Fibroblast of skin of right quadriceps (primary cell): ENCODE measurements at regions not wholly inside any gene's neighbourhood (a gene's known extent, or its start where the extent isn't known, plus 50 kb on each side); places are given as distances from the start of the nearest gene placed in this dataset.
A peak's percentile ranks its signal among the peaks of the same experiment; 100 is the strongest.

ENCODE experiments used
- DNase-seq: peaks from one replicate; pipeline ENCODE4 v3.0.0-alpha.2; 2013

DNA sequence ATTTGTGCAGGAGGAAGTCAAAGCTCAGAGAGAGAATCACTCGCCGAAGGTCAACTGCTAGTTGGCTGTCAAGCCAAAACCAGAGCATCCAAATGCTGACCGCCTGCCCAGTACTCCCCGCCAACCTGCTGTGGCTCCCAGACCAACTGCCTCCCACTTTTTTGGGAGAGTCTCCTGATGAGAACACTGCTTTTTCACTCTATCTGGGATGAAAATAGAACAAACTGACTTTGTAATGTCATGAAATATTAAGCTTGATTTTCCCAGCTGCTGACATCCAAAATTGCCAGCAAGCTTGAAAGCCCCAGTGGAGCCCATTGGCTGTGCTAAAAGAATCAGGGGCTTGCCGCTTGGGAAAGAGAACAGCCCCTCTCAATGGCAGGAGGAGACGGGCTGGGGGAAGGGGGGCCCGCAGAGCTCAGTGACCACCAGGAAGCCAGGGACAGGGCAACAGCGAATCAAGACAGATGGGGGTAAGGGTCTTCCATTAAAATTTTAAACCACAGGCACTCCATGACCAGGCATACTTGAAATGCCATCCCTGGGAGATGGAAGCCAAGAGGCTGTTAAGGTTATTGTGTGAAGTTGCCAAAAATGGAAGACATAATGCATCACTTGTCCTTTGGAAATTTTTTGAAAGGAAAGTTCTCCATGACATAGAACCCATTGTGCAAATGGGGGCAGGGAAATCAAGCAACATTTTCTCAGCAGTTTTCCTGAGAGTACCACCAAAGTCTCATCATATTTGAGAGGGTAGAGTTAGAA is 125.7 kb upstream of the CDH5 start:
- DNase-seq, result peak; percentile 36

DNA sequence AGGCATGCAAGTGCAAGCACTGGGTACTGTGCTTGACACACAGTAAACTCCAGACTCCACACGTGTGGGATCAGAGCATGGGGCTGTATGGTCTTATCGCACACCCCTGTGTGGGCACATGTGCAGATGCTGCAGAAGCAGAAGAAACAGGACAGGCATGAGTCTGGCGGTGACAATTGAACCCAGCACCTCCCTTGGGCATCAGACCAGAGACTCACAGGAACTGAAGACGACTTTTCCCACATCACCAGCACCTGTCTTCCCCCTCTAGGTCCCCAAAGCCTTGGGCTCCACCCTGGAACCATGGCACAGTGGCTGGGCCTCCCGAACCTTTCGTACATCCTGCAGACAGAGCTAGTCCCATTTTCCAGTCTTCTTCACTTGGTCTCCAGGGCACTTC is 126.4 kb upstream of the CDH5 start:
- no peak for DNase-seq

DNA sequence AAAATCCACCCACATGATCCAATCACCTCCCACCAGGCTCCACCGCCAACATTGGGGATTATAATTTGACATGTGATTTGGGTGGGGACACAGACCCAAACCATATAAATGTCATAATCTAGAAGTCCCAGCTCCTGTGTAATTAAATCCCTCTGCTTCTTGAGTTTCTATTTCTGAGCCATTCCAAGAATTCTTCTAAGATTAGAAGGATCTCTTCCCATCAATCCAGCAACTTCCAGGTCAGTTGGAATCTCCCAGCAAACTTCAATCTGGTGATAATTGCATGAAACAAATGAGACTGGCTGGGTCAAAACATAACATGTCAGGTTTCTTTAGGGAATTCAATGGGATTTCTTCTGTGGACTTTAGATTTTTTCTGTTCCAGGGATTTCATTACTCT is 127.8 kb upstream of the CDH5 start:
- DNase-seq, result peak; percentile 49

DNA sequence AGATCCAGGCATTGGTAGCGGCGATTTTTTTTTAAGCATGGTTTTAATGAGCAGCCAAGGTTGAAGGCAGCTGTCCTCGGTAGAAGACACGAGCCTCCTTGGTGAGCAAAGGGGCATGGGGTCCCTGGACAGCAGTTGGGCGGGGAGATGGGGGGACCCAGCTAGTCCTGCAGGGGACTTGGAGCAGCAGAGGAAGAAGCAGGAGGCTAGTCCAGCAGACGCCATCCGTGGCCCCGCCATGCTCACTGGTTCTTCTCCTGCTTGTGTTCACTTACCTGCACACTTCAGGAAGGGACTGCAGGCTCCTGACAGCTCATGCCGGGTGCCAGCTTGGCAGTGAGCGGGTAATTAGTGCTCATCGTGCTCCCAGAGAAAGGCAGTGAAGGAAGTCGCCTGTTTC is 130.2 kb upstream of the CDH5 start:
- no peak for DNase-seq

DNA sequence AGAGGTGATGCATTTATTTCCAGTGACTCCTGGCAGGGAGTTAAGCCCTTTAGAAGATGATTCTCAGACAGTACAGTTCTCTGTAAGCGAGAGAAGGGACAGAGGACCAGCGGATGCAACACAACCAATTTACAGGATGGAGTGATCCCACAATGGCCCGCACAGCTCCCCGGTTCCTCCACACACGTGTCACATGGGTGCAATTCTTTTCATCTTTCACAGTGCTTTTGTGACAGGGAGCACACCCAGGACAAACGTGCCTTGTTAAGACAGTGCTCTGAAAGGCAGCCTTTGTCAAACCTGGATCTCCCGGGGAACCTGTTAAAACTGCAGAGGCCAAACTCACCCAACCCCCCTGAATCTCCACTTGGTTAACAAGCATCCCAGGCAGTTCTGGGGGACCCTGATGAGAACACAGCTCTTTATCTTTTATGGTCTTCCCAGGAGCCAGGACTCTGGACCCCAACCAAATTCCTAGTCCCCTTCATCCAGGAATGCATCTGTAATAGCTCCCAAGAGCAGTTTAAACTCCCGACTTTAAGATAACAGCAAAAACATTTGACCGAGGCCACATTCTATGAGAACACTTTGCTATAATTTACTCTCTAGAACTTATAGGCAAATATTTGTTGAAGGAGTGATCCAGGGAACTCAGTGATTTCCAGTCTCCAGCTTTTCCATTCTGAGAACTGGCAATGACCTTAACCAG is 134.9 kb upstream of the CDH5 start:
- DNase-seq, result no peak

DNA sequence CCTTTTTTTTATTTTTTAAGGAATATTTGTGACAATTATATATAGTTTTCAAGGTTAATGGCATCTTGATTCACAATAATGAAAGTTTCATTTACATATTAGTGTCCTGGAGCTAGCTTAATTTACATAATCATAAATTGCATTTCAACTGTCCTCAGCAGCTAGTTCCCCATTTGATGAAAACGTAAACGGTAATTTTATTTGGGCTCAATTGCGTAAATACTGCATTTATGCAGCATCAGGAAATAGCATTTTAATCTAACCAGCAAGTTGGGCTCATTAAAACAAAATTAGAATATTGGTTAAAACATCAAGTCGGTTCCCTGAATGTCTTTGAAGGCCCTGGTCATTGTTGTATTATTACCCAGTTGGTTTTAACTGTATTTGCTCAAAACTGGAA is 136.8 kb upstream of the CDH5 start:
- no peak for DNase-seq

DNA sequence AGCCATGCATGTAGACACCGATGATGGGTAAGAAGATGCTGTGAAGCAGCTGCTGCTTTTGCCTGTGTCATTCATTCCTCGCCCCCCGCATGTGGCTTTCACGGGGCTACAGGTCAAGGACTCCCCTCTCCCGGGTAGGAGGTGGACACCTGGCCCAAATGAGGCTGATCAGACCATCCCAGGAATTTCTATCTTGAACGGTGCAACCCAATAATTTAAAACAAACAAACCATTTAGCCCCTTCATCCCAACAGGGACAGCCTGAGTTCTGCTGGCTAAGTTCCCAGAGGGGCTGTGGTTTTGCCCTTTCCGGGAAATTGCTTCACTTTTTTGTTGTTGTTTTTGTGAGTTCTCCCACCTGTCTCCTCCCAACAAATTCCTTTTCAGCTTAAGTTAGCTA is 137.7 kb upstream of the CDH5 start:
- DNase-seq, result peak; percentile 68

DNA sequence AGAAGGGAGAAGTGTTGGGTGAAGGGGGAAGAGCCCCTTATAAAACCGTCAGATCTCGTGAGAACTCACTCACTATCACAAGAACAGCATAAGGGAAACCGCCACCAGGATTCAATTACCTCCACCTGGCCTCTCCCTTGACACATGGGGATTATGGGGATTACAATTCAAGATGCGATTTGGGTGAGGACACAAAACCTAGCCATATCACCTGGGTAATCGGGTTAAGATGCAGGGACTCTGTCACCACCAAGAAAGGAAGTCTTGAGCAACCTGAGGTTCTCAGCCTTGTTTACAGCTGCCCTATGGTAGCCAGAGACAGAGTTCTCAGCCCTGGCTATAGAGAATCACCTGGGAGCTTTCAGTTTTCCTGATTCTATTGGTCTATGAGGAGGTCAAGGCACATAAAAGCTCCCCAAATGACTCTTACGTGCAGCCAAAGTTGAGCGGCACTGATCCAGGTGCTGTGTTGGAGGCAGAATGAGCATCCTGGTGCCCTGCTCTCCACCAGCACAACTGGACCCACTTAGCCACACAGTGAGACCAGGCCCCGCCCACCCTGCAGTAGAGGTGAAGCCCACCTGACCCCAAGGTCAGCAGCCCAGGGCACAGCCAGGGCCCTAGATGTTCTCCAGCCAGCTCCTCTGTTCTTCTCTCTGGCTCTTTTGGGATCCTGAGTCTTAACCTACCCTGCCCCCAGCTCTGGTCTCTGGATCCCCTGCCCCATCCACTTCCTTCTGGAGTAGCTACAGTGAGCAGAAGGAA is 138.5 kb upstream of the CDH5 start:
- no peak for DNase-seq

DNA sequence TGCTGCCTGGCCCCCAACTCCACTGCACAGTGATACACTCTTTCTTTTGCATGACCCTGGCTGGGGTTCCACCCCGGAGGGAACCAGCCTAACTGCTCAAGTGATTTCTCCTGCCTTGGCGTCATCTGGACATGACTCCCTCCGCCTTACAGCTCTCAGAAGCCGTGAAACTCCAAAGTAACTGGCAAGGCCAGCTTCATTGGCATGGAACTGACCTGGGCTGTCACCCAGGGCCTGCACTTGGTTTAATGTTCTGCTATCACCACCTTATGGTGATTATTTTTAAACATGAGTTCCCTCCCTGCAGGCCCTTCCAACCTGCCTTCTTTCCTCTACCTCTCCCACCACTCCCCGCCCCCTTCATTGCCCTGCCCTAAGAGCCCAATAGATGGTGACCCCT is 139.7 kb upstream of the CDH5 start:
- DNase-seq, result no peak

DNA sequence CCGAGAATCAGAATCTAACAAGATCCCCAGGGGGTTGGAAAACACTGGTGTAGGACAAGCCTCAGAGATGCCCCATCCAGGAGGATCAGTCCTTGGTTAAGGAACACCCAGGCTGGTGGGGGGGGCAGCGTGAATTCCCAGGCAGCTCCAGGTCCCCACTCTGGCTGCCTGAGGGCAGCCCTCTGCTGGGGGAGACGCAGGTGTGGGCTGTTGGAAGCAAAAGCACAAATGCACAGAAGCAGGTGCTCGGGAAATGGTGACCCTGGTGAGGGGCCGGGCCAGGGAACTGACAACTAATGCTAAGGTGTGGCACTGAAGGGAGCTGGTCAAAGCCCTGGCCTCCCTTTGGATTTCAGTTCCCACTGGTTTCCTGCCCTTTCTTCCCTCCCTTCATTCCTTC is 140.8 kb upstream of the CDH5 start:
- DNase-seq, result no peak

DNA sequence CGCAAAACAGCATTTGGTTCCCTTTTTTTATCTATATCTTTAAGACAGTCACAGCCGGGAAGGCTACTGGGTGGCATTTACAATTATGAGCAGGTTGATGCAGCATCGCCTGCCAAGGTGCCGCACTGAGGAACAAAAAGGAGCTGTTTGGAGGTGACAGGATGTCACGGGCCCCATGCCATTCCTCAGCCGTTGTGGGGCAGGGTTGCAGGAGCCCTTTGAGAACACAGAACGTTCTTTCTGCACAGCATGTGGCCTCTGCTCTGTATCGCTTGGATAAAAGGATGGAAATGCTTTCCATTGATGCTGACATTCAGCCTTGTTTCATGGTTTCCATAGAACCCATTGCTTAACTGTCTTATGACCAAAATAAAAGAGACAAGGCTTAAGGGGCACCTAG is 141.9 kb upstream of the CDH5 start:
- DNase-seq, result no peak

DNA sequence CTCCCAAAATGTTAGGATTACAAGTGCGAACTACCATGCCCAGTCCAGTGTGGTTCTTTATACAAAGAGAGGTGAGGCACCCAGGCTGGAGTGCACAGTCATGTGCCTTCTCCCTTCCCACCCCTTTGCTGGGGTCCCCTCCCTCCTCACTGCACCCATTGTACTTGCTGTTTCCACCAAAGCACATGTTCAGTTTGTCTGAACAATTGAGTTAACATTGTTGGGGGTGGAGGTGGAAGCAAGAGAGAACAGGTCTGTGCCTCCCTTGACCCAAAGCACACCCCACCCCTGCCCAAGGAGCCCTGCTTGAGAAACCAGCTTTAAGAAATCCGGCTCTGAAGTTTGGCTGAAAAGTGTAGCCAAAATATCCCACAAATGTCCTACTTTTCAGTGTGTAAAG is 142.3 kb upstream of the CDH5 start:
- no peak for DNase-seq

DNA sequence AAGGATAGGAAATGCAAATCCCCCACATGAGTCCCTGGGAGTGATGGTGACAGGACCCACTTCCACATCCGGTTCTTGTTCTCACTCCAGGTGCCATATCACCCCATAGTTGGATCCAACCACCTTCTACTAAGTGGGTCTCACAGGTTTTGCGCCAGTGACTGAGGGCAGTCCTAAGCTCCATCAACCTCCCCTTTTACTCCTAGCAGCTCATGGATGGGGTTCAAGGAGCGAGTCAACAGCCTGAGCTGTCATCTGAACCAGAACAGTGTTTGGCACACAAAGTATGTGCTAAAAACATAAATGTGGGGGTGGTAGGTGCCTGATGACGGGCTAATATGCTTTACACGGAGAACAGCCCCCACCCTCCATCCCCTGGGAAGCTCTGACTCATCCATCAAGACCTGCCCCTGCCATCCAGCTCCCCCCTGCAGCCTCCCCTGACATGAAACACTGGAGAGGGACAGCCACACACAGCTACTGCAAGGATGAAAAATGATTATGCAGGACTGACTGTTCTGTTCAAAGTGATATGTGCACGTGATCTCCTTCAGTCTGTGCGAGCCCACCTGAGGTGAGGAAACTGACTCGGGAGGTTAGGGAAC is 143.2 kb upstream of the CDH5 start:
- peak; percentile 94 for DNase-seq

DNA sequence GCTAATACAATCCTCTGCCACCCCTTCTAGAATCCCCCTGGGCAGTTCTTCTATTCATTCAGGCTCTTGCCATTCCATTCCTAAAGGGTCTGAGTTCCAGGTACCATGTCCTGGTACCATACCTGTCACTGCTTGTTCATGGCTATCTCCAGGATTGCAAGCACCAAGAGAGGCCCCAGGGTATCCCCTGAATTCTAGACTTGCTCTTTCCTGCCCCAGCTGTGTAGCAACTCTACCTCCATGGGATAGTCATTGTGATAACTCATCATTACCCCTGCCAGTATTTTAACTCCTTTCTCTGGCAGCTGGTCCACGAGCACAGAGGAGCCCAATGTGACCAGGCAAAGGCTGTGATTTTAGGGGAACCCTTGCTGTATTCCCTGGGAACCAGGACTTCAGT is 143.7 kb upstream of the CDH5 start:
- DNase-seq, result no peak

DNA sequence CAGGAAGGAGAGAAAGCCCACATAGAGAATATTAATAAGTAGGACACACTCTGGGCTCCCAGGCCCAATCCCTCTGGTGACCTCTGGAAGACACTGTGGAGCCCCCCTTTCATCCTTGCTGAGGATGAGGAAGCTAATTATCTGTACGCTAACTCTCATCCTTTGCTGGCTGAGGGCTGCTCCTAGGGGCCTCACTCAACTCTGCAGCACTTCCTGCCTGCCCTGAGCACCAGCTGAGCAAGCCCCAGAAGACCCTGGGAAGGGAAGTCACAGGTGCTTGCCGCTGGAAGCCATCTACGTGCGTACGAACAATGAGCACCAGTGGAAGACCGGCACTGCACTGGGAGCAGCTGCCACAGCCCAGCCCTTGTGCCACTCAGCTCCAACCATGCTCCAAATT is 145.8 kb upstream of the CDH5 start:
- no peak for DNase-seq

DNA sequence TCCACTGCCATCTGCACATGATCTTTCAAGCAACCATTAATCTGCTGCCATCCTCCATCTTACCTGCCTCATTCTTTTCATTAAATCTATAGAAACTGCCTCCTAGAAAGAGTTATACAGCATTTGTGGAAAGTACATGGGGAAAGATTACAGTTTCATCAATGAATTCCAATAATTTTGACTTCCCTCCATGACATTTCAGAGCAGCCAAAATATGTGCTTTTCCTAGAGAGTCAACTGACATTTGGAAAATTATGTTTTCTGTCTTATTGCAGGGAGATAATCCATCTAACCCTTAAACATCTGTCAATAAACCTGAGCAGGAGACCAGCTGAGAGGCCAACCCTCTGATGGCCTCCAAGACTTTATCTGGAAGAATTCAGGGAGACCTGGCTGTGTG is 147.0 kb upstream of the CDH5 start:
- DNase-seq, result no peak

DNA sequence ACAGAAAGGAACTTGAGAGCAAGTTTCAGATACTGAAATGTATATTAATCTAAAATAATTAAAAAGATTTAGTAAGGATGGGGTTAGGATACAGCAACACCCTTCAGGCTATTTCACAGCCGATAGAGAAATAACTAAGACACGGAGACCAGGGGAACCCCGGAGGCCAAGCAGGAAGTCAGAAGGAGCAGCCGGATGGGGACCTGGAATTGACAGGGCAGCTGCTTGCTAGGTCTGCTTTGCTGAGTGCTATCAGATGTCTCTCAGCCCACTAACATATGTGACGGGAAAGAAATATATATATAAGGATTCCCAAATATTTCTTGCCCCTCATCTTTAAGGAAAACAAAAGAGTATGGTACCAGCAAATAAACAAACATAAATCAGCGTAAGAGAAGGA is 154.1 kb upstream of the CDH5 start:
- DNase-seq, result no peak

DNA sequence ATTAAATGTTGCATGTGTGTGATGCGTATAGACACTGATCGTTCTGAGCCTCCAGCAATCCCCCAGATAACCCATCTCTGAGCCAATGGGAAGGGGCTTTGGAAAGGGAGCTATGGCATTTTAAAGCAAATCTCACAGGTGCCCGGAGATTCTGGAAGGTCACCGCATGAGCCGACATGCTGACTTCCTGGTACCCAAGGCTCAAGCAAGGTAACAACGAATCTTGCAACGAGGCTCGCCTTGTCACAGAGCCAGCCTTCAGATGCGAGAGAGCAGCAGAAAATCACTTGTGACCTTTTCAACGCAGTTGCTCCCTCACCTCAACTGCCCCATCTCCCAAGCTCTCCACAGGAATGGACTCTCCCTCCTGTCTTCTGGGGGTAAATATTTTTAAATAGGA is 154.8 kb upstream of the CDH5 start:
- DNase-seq, result no peak

DNA sequence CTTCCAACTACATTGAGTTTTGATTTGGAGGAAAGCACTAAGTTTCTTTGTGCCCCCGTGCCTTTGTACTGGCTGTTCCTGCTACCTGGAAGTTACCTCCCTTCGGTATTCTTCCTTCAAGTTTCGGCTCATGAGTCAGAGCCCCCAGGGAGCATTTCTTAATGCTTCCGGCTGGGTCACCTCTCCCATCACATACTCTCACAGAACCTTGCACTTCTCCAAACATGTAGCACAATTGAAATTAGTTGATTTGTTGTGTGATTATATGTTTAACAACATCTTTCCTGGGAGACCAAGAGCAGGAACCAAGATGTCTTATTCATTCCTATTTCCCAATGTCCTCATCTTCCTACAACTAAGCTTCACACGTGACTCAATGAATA is 158.6 kb upstream of the CDH5 start:
- no peak for DNase-seq

DNA sequence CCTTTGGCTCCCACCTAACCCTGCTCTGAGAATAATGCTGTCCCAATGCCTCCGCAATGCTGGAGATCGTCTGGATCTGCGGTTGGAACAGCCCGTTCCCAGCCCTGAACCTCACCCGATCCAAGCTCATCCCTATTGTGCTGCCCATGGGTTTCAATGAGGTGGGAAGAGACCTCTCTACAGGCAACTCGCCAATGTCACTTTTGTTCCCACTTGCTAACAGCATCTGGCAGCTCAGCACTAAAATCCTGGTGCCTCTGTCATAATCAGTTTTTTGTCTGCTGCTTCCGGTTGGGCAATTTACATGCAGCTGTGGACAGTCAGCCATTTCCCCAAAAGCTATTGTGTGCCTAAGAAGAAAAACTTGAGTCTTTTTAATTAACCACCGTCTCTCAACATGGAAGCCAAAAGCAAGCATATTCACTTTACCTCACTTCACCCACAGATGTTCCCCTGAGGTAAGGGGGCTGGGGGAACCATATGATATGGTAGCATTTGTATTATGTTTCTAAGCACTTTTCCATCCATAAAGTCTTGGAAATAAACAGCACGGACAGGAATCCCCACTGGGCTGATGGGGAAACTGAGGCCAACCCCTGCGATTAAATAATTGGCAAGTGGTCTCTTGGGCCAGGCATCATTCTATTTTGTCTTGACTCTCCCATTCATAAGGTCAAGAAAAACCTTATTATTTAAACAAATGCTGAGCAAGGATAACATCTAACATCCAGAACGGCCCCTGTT is 159.2 kb upstream of the CDH5 start:
- no peak for DNase-seq

DNA sequence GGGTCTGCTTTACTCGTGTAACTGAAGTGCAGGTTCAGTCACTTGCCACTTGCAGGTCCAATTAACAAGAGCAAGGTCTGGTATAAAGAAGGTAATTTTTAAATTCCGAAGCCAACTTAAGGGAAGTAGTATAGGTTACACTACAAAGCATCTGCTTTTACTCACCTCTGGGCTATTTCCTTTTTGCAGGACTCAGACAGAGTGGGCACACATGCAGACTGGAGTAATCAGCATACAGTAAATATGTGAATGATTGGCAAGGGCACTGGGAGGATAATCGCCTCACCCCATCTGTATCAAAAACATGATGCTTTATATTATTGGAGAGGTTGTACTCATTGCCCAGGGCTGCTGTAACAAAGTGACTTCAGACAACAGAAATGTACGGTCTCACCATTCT is 160.1 kb upstream of the CDH5 start:
- DNase-seq, result no peak

DNA sequence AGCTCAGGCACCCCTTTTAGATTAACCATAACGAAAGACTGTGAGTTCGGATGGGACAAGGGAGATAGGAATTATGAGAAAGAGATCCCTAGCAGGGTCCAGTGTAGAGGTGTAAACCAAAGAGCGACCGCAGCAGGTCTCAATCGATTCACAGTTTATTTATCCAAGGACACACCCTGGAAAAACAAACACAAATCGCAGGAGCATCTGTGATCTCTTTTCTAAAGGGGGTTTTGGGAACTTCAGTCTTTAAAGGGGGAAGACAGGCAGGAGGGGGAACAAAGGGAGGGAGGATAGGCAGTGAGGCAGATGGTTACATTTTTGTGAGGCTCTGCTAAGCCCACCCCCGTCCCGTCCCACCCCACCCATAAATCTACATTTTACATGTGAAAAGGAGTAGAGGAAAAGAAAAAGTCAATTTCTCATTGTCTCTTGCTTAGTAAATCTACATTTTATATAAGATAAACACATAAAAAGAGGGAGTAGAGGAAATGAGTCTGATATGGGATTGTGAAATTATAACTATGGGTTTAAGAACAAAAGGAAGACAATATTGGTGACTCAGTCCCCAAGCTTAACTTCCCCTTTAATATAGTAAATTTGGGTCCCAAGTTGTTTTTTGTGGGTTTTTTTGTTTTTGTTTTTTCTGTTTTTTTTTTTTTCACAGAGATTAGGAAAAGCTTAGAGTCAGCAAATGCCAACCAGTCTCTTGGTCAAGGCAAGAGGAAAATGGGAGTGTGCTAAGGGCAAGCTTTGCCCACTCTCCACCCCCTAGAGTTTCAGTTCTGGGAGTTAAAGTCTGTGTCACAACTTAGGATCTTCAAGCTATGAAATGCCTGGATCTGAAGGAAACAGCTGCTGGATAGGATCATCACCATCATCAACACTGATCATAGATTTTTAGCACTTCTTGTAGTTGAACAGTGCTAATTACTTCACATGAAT is 160.9 kb upstream of the CDH5 start:
- peak; percentile 46 for DNase-seq
